HUES64 (cell line): ENCODE measurements at regions not wholly inside any gene's neighbourhood (a gene's known extent, or its start where the extent isn't known, plus 50 kb on each side); places are given as distances from the start of the nearest gene placed in this dataset.

Experiments used
- H3K27ac ChIP-seq: 2 replicates; pipeline ENCODE4 v1.7.0; 2013; ENCODE audit warnings: low read depth, low read length, inconsistent platforms
- H3K27me3 ChIP-seq: 2 replicates; pipeline ENCODE4 v1.6.1; 2013; ENCODE audit warnings: mild to moderate bottlenecking, low read length; ENCODE audit not compliant: insufficient read depth
- H3K36me3 ChIP-seq: 2 replicates; pipeline ENCODE4 v1.6.1; 2013; ENCODE audit warnings: mild to moderate bottlenecking, low read length; ENCODE audit not compliant: insufficient read depth
- H3K4me1 ChIP-seq: 2 replicates; pipeline ENCODE4 v1.6.1; 2013; ENCODE audit warnings: mild to moderate bottlenecking, low read length, moderate library complexity; ENCODE audit not compliant: insufficient read depth
- H3K4me3 ChIP-seq: 2 replicates; pipeline ENCODE4 v1.5.1; 2013; ENCODE audit warnings: mild to moderate bottlenecking, low read length, moderate library complexity
- H3K9ac ChIP-seq: 2 replicates; pipeline ENCODE4 v1.6.1; 2013; ENCODE audit warnings: mild to moderate bottlenecking, low read depth, low read length
- H3K9me3 ChIP-seq: 2 replicates; pipeline ENCODE4 v1.6.1; 2013; ENCODE audit warnings: low read depth, low read length; ENCODE audit not compliant: insufficient read depth
- WGBS: fragments of 150-250, 120-280 bp; methylation state at CpG from one replicate; pipeline ENCODE4 v1.1.7; 2013; ENCODE audit warnings: missing lambda C conversion rate; 5-methylcytosine and 5-hydroxymethylcytosine counted together

DNA sequence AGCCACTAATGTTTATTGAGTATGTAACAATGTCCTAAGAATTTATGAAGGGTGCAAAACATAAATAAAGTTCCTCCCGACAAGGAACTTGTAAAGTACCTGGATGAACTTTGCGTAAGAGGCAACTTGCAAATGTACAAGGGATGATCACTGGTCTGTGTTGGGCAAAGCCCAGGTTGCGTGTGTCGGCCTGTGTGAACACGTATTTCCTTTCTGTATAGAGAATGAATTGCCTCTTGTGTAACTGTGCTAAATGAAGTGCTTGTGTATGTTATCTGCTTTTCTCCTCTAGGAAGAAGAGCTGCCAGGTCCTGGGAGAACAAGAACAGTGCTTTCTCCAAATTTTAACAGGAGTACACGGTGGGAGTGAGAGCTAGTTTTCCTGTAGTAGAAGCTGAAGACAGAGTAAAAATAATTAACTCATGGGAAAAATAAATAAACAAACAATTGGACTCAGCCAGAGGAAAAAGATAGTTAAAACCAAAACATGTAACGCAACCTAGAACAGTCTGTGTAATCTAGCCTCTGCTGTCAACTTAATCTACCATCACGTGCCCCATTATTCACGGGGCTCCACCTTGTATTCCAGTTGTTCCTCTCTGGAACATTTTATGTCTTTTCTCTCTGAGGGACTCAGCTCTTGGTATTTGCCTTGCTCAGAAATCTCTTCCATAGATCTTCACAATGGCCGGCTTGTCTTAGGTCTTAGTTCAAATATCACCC lies 83.7 kb upstream of the RASGRP1 start:
- WGBS = 94% methylated on average over 10 of the region's 10 CpGs
- H3K4me1 ChIP-seq = peaks cover 9% of the 10 kb centered on the region; the same call in 1 of the 2 replicates
- H3K36me3 ChIP-seq = no peaks in the 10 kb centered on the region
- no peak overlapping the region for H3K27ac ChIP-seq
- H3K27me3 ChIP-seq = no peaks in the 10 kb centered on the region
- no peak overlapping the region for H3K9ac ChIP-seq
- no peaks in the 10 kb centered on the region for H3K9me3 ChIP-seq
- no peak overlapping the region for H3K4me3 ChIP-seq

DNA sequence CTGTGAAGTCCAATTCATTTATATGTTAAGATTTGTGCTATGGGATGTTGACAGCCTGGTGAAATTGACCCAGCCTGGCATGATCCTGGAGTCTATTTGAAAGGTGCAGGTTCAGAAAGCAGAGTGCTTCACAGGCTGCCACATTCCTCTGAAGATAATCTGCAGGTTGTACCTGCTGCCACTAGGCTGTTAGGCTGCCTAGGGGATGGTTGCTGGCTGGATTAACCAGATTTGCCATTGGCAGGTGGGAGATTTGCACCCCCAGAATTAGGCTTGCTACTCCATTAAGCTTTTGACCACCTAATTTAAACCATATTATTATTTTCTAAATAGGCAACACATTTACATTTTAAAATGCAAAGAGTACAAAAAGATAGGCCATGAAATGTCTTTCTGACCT lies 85.8 kb upstream of the RASGRP1 start:
- no peaks in the 10 kb centered on the region for H3K9me3 ChIP-seq
- no peak overlapping the region for H3K27ac ChIP-seq
- no peaks in the 10 kb centered on the region for H3K27me3 ChIP-seq
- no peaks in the 10 kb centered on the region for H3K36me3 ChIP-seq
- H3K4me1 ChIP-seq = peaks cover 9% of the 10 kb centered on the region; the same call in 1 of the 2 replicates
- H3K4me3 ChIP-seq = no peak overlapping the region
- no peak overlapping the region for H3K9ac ChIP-seq

DNA sequence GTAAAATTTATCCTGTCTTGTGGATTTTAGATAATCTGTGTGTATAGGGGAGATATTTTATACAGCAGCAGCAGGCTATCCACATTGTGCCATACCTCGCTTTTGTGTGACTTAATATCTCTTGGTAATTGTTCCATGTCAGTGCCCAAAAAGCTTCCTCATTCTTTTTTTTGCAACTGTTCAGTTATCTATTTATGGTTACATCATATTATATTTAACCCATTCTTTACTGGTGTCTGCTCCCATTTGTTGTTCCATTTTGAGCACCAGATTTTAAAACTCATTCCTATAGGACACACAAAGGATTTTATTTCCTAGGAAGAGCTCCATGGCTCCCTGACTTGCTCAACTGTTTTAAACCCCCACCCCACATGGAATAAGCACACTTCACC lies 86.3 kb upstream of the RASGRP1 start:
- Histone ChIP-seq H3K27ac (no peak overlapping the region), H3K9ac (no peak overlapping the region), H3K4me3 (no peak overlapping the region)

GRCh38 chr15:38651328-38652038 lies 86.9 kb upstream of the RASGRP1 start:
- peaks cover 9% of the 10 kb centered on the region; the same call in 1 of the 2 replicates for H3K4me1 ChIP-seq
- H3K4me3 ChIP-seq = no peak overlapping the region
- no peak overlapping the region for H3K9ac ChIP-seq
- H3K9me3 ChIP-seq = no peaks in the 10 kb centered on the region
- H3K27me3 ChIP-seq = no peaks in the 10 kb centered on the region
- WGBS = 69% methylated on average over 11 of the region's 11 CpGs
- H3K27ac ChIP-seq = no peak overlapping the region
- no peaks in the 10 kb centered on the region for H3K36me3 ChIP-seq

More for the DNA sequence above, 86.3 kb upstream of the RASGRP1 start:
- H3K27me3 ChIP-seq = no peaks in the 10 kb centered on the region
- WGBS = 90% methylated on average over 1 of the region's 1 CpG
- no peaks in the 10 kb centered on the region for H3K36me3 ChIP-seq
- H3K4me1 ChIP-seq = peaks cover 9% of the 10 kb centered on the region; the same call in 1 of the 2 replicates
- H3K9me3 ChIP-seq = no peaks in the 10 kb centered on the region

DNA sequence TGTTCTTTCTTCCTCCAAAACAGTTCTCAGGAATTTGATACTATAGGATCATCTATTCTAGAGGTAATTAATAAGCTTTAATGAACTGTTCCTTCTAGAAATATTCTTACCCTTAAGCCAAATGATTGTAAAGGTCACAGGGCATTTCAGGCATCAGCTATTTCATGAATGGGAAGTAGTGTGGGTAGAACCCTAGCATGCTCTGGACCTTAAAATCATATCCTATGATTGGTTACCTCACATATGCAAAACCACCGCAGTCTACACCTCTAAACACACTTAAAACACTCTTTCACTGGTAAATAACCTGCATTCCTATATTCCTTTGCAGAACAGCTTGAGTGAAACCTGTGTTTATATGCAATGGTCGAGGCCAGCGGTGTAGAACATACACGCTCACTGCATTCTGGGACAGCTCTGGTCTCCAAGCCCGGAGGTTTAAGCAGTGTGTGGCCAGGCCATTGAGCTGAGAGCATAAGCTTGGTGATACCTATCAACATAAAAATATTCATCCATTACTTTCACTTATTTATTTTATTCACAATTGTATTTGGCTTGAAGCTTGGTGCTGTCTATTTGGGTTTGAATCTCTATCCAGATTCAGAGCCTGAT lies 87.7 kb upstream of the RASGRP1 start:
- Histone ChIP-seq H3K27me3 (no peaks in the 10 kb centered on the region), H3K36me3 (no peaks in the 10 kb centered on the region), H3K4me1 (peaks cover 9% of the 10 kb centered on the region; the same call in 1 of the 2 replicates), H3K4me3 (no peak overlapping the region), H3K27ac (no peak overlapping the region), H3K9me3 (no peaks in the 10 kb centered on the region), H3K9ac (no peak overlapping the region)
- 98% methylated on average over 5 of the region's 5 CpGs for WGBS

DNA sequence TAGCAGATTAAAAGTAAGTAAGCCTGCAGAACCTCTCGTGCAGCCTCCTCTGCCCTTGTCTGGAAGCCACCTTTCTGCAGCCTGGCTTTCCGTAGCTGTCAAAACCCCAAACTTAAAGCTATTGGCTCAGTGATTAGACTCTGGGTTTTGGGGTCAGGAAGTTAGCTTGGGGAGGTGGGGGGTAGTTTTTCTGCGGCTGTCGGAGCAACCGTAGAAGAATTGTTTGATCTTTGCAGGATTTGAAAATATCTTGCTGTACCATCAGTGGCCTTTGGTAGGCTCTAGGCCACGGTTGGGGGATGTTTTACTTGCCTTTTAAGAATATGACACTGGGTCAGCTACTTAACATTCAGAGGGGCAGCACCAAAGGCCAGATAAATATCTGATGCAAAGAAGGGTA lies 88.4 kb upstream of the RASGRP1 start:
- Histone ChIP-seq H3K27ac (no peak overlapping the region), H3K4me1 (peaks cover 9% of the 10 kb centered on the region; the same call in 1 of the 2 replicates), H3K4me3 (no peak overlapping the region)

DNA sequence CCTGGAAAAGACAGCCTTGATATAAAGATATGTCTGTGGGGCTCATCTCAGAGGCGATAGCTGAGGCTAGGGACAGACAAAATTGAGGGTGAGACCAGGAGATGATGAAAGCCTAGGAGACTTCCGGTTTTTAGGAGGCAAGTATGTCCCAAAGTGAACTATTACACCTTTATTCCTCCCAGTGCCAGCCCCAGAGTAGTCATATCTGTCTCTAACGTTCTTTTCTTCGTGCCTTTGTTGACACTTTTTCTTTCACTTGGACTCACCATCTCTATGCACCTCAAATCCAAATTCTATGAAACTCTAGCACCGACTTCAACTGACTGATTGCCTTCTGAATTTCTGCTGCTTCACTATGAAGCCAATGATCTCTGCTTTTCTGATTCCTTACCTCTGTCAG lies 93.8 kb upstream of the RASGRP1 start:
- WGBS = 91% methylated on average over 5 of the region's 5 CpGs
- Histone ChIP-seq H3K9ac (no peak overlapping the region), H3K9me3 (no peaks in the 10 kb centered on the region), H3K27ac (no peak overlapping the region), H3K27me3 (no peaks in the 10 kb centered on the region), H3K36me3 (no peaks in the 10 kb centered on the region), H3K4me3 (no peak overlapping the region), H3K4me1 (no peaks in the 10 kb centered on the region)

More for the DNA sequence above, 88.4 kb upstream of the RASGRP1 start:
- 88% methylated on average over 6 of the region's 6 CpGs for WGBS
- H3K9me3 ChIP-seq = no peaks in the 10 kb centered on the region
- no peak overlapping the region for H3K9ac ChIP-seq
- H3K27me3 ChIP-seq = no peaks in the 10 kb centered on the region
- H3K36me3 ChIP-seq = no peaks in the 10 kb centered on the region

- Histone ChIP-seq H3K9me3 (no peaks in the 10 kb centered on the region), H3K36me3 (no peaks in the 10 kb centered on the region), H3K4me1 (no peaks in the 10 kb centered on the region), H3K27ac (no peak overlapping the region), H3K9ac (no peak overlapping the region), H3K27me3 (no peaks in the 10 kb centered on the region), H3K4me3 (no peak overlapping the region)
- WGBS = no CpG with 5 or more reads among the region's 1 CpG
Measured at GRCh38 chr15:38660738-38661137, 96.1 kb upstream of the RASGRP1 start.

- Histone ChIP-seq H3K27ac (no peak overlapping the region), H3K4me3 (no peak overlapping the region), H3K4me1 (no peaks in the 10 kb centered on the region), H3K9ac (no peak overlapping the region), H3K36me3 (no peaks in the 10 kb centered on the region), H3K9me3 (no peaks in the 10 kb centered on the region), H3K27me3 (0 out of 2 replicates have a peak, but pooled peaks cover 3% of the 10 kb centered on the region)
- 89% methylated on average over 3 of the region's 5 CpGs for WGBS
Measured at GRCh38 chr15:38662033-38662802, 97.6 kb upstream of the RASGRP1 start.

DNA sequence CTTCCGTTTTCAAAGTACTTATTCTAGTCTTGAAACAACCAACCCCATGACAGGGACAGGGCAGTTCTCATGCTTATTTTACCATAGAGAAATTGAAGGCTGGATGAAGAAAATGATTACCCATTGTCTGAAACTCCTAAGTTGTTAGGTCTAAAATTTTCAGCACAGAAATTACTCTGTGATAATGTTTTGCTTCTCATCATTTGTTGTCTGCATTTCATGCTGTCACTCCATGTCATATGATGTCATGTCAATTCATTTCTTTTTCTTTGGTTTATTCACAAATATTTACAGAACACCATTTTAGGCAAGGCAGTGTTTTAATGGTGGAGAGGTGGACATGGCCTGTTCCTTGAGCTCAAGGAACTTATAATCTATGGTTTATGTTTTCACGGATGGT lies 98.2 kb upstream of the RASGRP1 start:
- no peak overlapping the region for H3K9ac ChIP-seq
- H3K9me3 ChIP-seq = no peaks in the 10 kb centered on the region
- no peaks in the 10 kb centered on the region for H3K36me3 ChIP-seq
- WGBS = no CpG with 5 or more reads among the region's 2 CpGs
- H3K4me1 ChIP-seq = no peaks in the 10 kb centered on the region
- 0 out of 2 replicates have a peak, but pooled peaks cover 3% of the 10 kb centered on the region for H3K27me3 ChIP-seq
- H3K27ac ChIP-seq = no peak overlapping the region
- H3K4me3 ChIP-seq = no peak overlapping the region
